ENCODE measurements at regions not wholly inside any gene's neighbourhood (a gene's known extent, or its start where the extent isn't known, plus 50 kb on each side); places are given as distances from the start of the nearest gene placed in this dataset.

GRCh38 chr20:57914205-57914604 is 204.4 kb upstream of the PMEPA1 start:
- no peak for TF ChIP-seq CTCF (IDR thresholded peaks at IDR 0.05)
- TF ChIP-seq POLR2A (IDR thresholded peaks at IDR 0.05), result no peak

All from tibial nerve (tissue), 3 donors.